ENCODE measurements at regions not wholly inside any gene's neighbourhood (a gene's known extent, or its start where the extent isn't known, plus 50 kb on each side); places are given as distances from the start of the nearest gene placed in this dataset.

GRCh38 chr6:150651808-150652470, 52.3 kb downstream of the PLEKHG1 start:
- Histone ChIP-seq H3K27ac (ENCODE audit: low read depth, low read length) (no peak overlapping the region), H3K27me3 (ENCODE audit: low read length) (no peaks in the 10 kb centered on the region), H3K79me2 (ENCODE audit: insufficient read depth, low read length) (peaks cover 6% of the 10 kb centered on the region; the same call in 1 of the 2 replicates), H2AFZ (ENCODE audit: low read depth, low read length, severe bottlenecking) (no peak overlapping the region), H3K4me3 (ENCODE audit: insufficient read depth, low read length, poor library complexity, severe bottlenecking) (no peak overlapping the region), H4K20me1 (ENCODE audit: low read depth, low read length) (no peaks in the 10 kb centered on the region), H3K9me3 (ENCODE audit: insufficient read depth, low read length) (no peaks in the 10 kb centered on the region), H3K4me2 (ENCODE audit: low read depth, low read length, poor library complexity, severe bottlenecking) (no peak overlapping the region), H3F3A (ENCODE audit: insufficient read depth) (no peaks in the 10 kb centered on the region; the same call in 1 of the 2 replicates), H3K9me2 (replicated peaks; ENCODE audit: insufficient read depth, low read length) (no peaks in the 10 kb centered on the region), H3K36me3 (ENCODE audit: low read length) (no peaks in the 10 kb centered on the region), H3K9ac (ENCODE audit: low read length) (no peak overlapping the region)
- no peak for TF ChIP-seq CTCF (IDR thresholded peaks at IDR 0.05; ENCODE audit: insufficient read depth, low read length, poor library complexity, severe bottlenecking)
- TF ChIP-seq EZH2phosphoT487 (conservative IDR thresholded peaks at IDR 0.05; ENCODE audit: low read length): no peak

- no peaks in the 10 kb centered on the region for H3K36me3 ChIP-seq (ENCODE audit: low read length)
- H3K4me2 ChIP-seq (ENCODE audit: low read depth, low read length, poor library complexity, severe bottlenecking): no peak overlapping the region
- H3K9ac ChIP-seq (ENCODE audit: low read length): no peak overlapping the region
- H3K9me3 ChIP-seq (ENCODE audit: insufficient read depth, low read length): no peaks in the 10 kb centered on the region
- H3K27ac ChIP-seq (ENCODE audit: low read depth, low read length): no peak overlapping the region
- no peaks in the 10 kb centered on the region for H4K20me1 ChIP-seq (ENCODE audit: low read depth, low read length)
- H2AFZ ChIP-seq (ENCODE audit: low read depth, low read length, severe bottlenecking): no peak overlapping the region
- no peak for TF ChIP-seq EZH2phosphoT487 (conservative IDR thresholded peaks at IDR 0.05; ENCODE audit: low read length)
- TF ChIP-seq CTCF (IDR thresholded peaks at IDR 0.05; ENCODE audit: insufficient read depth, low read length, poor library complexity, severe bottlenecking): no peak
- no peak overlapping the region for H3K4me3 ChIP-seq (ENCODE audit: insufficient read depth, low read length, poor library complexity, severe bottlenecking)
- no peaks in the 10 kb centered on the region for H3F3A ChIP-seq (ENCODE audit: insufficient read depth)
- no peaks in the 10 kb centered on the region for H3K27me3 ChIP-seq (ENCODE audit: low read length)
- peaks cover 2% of the 10 kb centered on the region; the same call in 1 of the 2 replicates for H3K79me2 ChIP-seq (ENCODE audit: insufficient read depth, low read length)
- H3K9me2 ChIP-seq (replicated peaks; ENCODE audit: insufficient read depth, low read length): no peaks in the 10 kb centered on the region
These were observed 53.3 kb downstream of the PLEKHG1 start for GRCh38 chr6:150652848-150653613.

- Histone ChIP-seq H4K20me1 (ENCODE audit: low read depth, low read length) (no peaks in the 10 kb centered on the region), H3F3A (ENCODE audit: insufficient read depth) (no peaks in the 10 kb centered on the region), H3K27me3 (ENCODE audit: low read length) (no peaks in the 10 kb centered on the region), H3K9me2 (replicated peaks; ENCODE audit: insufficient read depth, low read length) (no peaks in the 10 kb centered on the region), H3K9ac (ENCODE audit: low read length) (no peak overlapping the region), H3K9me3 (ENCODE audit: insufficient read depth, low read length) (no peaks in the 10 kb centered on the region), H3K4me2 (ENCODE audit: low read depth, low read length, poor library complexity, severe bottlenecking) (no peak overlapping the region), H3K36me3 (ENCODE audit: low read length) (no peaks in the 10 kb centered on the region), H3K4me3 (ENCODE audit: insufficient read depth, low read length, poor library complexity, severe bottlenecking) (no peak overlapping the region), H2AFZ (ENCODE audit: low read depth, low read length, severe bottlenecking) (no peak overlapping the region), H3K27ac (ENCODE audit: low read depth, low read length) (no peak overlapping the region), H3K79me2 (ENCODE audit: insufficient read depth, low read length) (no peaks in the 10 kb centered on the region)
- no peak for TF ChIP-seq CTCF (IDR thresholded peaks at IDR 0.05; ENCODE audit: insufficient read depth, low read length, poor library complexity, severe bottlenecking)
- TF ChIP-seq EZH2phosphoT487 (conservative IDR thresholded peaks at IDR 0.05; ENCODE audit: low read length): no peak
These were observed 54.9 kb downstream of the PLEKHG1 start for GRCh38 chr6:150654608-150655007.

Measured in SU-DHL-6 (cell line).